ENCODE measurements at regions not wholly inside any gene's neighbourhood (a gene's known extent, or its start where the extent isn't known, plus 50 kb on each side); places are given as distances from the start of the nearest gene placed in this dataset.

DNA sequence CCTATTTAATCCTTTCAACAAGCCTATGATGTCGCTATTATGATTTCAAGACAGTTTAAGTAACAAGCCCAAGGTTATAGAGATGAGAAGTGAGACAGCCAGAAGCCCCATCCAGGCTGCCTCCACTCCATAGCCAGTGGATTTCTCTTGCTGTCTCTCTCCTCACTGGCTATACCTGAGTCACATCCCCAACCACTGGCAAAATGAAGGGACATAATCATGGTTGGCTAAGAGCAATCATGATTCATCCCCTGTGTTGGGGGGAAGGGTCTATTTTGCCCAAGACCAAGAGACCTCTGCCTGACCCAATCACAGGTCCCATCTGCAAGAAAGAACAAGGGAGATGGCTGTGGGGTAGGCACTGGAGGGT, 334.9 kb upstream of the GATB start:
- TF ChIP-seq, protein P1, sequence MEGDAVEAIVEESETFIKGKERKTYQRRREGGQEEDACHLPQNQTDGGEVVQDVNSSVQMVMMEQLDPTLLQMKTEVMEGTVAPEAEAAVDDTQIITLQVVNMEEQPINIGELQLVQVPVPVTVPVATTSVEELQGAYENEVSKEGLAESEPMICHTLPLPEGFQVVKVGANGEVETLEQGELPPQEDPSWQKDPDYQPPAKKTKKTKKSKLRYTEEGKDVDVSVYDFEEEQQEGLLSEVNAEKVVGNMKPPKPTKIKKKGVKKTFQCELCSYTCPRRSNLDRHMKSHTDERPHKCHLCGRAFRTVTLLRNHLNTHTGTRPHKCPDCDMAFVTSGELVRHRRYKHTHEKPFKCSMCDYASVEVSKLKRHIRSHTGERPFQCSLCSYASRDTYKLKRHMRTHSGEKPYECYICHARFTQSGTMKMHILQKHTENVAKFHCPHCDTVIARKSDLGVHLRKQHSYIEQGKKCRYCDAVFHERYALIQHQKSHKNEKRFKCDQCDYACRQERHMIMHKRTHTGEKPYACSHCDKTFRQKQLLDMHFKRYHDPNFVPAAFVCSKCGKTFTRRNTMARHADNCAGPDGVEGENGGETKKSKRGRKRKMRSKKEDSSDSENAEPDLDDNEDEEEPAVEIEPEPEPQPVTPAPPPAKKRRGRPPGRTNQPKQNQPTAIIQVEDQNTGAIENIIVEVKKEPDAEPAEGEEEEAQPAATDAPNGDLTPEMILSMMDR (IDR thresholded peaks at IDR 0.05) = no peak
- TF ChIP-seq POLR2A (IDR thresholded peaks at IDR 0.05) = no peak

All from esophagus squamous epithelium (tissue), 4 donors.